GM18505 (cell line): ENCODE measurements at regions not wholly inside any gene's neighbourhood (a gene's known extent, or its start where the extent isn't known, plus 50 kb on each side); places are given as distances from the start of the nearest gene placed in this dataset.
"Not testable (repeated sequence)": the region's sequence is repeated elsewhere in the genome, so short reads cannot be mapped to it uniquely, and the experiment has no call there.

Source experiments
- ATAC-seq: cut with Tn5 transposase; IDR thresholded peaks from one replicate; pipeline ENCODE4 v1.9.1; 2021; ENCODE audit not compliant: unreplicated experiment
- POLR2A ChIP-seq: IDR thresholded peaks from 4 replicates; pipeline ENCODE4 v1.6.1; 2011; ENCODE audit warnings: borderline replicate concordance; ENCODE audit not compliant: insufficient read depth, insufficient read length; ENCODE audit errors: extremely low read depth

DNA sequence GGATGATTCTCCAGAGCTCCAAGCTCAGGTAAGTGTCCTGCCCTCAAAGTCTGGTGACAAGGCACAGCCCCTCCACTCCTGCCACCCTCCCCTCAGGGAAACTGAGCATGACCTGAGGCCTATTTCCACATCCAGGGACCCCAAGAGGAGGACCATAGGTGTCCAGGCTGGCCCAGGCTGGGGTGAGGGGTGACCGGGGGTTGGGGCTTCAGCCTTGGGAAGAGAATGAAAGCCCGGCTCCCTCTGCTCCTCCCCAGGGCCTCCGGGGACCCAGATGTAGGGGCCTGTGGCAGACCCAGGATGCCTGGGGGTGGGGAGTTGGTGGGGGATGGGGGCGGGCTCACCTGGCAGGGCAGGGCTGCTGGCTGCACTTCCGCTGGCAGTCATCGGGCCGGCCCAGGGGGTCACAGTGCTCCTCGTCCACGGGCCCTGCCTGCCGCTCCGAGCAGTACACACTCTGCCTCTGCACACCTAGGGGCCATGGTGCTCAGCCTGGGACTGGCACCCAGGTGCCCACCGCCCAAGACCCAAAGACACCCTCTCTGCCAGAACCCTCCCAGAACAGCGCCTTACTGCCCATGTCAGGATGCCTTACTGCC lies 116.5 kb upstream of the AKAP13 start:
- not testable (repeated sequence) for ATAC-seq

DNA sequence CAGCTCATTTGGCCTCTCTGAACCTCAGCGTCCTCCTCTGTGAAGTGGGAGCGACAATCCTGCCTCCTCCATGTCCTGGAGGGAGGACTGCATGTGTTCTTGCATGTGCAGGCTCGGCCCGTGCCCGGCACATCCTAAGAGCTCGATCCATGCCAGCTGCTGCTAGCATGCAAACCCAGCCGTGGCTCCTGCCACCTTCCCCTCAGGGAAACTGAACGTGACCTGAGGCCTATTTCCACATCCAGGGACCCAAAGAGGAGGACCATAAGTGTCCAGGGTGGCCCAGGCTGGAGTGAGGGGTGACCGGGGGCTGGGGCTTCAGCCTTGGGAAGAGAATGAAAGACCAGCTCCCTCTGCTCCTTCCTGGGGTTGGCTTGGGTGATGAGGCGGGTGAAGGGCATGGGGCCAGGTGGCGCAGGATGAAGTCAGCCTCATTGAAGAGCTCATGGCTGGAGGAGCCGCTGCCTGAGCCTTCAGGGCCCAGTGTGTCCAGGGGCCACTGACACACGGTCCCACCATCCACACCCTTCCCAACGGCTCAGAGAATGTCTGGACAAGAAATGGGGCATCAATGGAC lies 115.7 kb upstream of the AKAP13 start:
- not testable (repeated sequence) for ATAC-seq

DNA sequence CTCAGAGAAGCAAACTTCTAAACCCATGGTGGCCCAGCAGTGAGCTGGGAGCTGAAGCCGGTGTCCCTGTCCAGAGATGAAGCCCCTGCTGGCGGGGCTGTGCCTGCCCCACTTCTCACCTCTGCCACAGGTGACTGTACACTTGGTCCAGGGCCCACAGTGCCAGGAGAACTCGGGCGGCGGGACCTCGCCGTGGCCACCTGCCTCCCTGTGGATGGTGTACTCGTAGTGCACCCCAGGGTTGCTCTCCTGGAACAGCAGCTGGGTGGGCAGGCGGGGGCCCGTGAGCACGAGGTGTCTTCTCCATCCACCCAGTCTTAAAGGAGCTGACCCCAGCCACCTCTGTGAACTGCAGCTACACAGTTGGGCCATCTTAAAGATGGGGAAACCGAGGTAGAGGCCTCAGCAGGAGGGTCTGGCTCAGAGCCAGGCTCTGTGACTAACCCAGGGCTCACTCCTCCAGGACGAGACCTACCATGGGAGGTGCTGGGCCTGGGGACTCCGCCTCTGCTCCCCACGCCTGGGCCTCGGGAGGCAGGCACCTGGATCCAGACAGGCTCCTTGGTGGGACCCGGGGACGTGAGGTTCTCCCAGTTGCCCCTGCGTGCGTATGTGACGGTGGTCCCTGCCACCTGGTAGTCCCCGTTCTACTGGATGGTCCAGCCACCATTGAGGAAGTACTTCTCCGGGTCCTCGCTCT lies 113.1 kb upstream of the AKAP13 start:
- ATAC-seq, result not testable (repeated sequence)

DNA sequence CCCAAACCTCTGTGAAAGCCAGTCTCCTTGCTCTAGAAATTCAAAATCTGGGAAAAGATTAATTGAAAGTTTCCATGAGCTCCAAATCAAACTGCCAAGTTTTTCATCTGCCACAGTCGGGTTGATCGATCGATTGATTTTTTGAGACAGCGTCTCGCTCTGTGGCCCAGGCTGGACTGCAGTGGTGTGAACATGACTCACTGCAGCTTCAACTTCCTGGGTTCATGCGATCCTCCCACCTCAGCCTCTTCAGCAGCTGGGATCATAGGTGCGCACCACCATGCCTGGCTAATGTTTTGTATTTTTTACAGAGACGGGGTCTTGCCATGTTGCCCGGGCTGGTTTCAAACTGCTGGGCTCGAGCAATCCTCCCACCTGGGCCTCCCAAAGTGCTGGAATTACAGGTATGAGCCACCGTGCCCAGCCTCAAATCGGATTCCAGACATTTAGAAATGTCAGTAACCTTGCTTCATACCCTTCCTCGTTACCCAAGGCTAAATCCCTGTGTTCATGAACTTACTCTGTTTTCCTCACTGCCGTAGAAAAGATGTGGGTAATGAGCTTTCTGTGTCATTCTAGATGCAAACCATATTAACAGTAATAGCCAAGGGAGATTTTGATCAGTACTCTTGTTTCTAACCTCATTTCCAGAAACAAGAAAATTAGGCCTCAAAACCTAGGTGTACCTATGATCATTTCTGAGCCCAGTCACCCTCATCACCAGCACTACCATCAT lies 105.9 kb upstream of the AKAP13 start:
- ATAC-seq, result no peak
- TF ChIP-seq POLR2A, result no peak

DNA sequence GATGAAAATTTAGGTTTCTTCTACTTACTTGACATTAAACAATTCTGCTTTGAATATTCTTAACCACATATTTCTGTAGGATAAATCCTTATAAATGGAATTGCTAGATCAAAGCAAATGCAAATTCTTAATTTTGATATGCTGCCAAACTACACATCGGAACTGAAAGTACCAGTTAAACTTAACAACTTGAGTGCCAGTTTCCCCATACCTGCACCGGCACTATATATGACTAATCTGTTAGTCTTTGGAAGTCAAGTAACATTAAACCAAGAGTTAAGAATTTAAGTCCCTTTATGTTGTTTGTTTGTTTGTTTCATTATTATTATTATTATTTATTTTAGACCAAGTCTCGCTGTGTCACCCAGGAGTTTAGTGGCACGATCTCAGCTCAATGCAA lies 103.9 kb upstream of the AKAP13 start:
- no peak for TF ChIP-seq POLR2A

DNA sequence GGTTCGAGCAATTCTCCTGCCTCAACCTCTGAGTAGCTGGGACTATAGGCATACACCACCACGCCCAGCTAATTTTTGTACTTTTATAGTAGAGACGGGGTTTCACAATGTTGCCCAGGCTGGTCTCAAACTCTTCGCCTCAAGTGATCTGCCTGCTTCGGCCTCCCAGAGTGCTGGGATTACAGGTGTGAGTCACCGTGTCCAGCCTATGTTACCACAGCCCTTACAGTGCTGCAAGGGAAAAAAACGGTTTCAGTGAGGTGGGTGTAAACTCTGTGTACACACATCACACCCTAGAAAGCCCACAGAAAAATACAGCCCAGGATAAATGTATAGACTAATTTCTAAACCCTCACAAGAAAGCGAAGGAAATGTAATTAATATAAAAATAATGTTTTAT lies 103.5 kb upstream of the AKAP13 start:
- ATAC-seq, result no peak
- TF ChIP-seq POLR2A, result no peak

More for the DNA sequence above, 103.9 kb upstream of the AKAP13 start:
- no peak for ATAC-seq

DNA sequence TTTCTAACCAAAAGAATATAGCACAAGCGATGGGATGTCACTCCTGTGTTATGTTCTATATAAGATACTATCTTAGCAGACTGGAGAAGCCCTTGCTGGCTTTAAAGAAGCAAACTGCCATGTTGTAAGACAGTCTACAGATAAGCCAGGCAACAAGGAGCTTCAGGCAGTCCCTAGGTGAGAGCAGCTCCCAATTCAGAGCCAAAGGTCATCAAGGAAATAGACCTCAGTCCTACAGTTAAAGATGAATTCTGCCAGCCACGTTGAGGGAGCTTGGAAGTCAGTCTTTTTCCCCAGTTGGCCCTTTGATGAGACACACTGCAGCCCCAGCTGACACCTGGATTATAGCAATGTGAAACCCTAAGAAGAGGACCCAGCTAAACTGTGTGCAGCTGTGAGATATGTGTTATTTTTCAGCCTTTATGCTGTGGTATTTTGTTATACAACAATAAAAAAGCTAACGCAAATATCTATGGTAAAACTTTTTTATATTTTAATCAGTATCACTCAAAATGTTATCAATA lies 102.5 kb upstream of the AKAP13 start:
- TF ChIP-seq POLR2A, result no peak
- no peak for ATAC-seq

DNA sequence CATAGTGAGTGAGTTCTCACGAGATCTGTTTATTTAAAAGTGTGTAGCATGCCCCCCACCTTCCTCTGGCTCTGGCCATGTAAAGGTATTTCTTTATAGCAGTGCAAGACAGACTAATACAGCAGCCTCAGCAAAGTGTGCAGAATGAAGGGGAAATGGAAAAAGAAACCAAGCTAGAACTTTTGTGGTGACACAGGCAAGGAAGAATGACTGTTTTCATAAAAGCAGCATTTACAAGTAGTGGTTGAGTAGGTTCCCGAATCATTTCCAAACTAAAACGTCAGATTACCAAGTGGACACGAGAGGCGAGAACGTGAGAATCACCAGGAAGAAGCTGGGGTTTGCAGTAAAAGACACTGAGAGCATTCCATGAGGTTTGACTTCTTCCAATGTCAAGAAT lies 100.2 kb upstream of the AKAP13 start:
- no peak for ATAC-seq
- TF ChIP-seq POLR2A, result no peak

DNA sequence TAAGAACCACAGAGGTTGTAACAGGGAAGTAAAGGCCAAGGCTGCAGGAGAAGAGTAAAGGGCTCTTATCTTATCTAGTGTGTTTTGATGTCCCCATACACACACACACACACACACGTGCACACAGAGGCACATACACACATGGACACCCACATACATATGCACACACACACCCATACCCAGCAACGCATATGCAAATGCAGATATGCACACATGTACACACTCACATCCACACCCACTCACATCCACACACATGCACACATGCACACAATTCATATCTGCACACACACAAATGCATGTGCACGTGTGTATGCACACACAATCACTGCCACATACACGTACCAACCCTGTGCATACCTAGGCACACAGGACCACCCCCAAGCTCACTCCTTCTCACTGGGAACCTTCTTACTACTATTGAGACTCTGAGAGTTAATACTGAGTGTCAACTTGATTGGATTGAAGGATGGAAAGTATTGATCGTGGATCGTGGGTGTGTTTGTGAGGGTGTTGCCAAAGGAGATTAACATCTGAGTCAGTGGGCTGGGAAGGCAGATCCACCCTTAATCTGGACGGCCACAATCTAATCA lies 99.0 kb upstream of the AKAP13 start:
- no peak for TF ChIP-seq POLR2A
- no peak for ATAC-seq

DNA sequence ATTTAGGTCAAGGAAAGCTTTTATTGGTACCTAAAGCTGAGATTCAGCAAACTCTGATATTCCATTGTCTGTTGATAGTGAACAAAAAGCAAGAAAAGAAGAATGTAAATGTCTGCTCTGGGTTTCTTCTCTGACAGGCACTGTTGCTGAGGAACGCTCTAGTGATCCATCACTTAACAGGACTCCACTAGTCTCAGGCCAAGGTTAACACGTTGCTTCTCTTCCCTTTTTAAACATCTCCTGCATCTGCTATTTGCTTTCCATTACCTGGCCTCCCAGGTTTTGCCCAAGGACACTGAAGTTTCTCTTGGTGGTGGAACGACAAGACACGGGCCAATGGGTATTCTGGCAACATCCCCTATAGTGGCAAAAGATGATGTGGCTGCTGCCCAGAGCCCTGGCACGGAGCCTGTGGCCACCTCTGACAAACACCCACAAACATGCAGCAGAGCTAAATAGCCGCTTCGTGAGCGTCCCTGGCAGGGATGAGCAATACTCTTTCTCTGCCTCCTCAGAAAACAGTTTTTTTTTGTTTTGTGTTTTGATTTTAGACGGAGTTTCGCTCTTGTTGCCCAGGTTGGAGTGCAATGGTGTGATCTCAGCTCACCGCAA lies 97.8 kb upstream of the AKAP13 start:
- no peak for ATAC-seq
- no peak for TF ChIP-seq POLR2A

DNA sequence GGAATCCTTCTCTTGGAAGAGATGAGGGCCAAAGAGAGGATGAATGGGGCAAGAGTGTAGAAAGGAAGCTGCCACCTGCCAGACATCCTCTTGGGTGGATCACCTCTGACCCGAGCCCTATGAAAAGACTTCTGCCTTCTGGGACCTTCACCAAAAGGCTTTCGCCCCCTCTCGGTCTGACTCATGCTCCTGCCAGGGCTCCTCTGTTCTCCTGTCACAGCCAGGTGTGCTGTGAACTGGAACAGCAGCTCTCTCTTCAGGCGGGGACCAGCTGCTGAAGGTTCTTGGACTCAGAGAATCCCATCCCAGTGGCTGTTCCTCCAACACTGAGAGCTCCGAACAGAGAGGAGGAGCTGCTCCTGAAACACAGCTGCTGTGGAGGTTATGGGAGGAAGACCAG lies 96.6 kb upstream of the AKAP13 start:
- ATAC-seq, result peak; percentile 73

DNA sequence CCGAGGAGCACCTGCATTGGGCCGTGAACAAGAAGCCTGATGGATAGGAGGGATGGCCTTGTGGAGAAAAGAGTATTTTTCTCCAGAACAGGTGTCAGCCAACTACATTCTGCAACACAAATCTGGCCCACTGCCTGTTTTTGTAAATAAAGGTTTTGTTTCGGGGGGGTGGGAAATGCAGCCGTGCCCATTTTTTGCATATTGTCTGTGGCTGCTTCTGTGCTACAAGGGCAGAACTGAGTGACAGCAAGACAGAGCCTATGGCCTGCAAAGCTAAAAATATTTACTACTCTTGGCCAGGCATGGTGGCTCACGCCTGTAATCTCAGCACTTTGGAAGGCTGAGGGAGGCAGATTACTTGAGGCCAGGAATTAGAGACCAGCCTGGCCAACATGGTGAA lies 95.9 kb upstream of the AKAP13 start:
- peak; percentile 62 for ATAC-seq
- no peak for TF ChIP-seq POLR2A

DNA sequence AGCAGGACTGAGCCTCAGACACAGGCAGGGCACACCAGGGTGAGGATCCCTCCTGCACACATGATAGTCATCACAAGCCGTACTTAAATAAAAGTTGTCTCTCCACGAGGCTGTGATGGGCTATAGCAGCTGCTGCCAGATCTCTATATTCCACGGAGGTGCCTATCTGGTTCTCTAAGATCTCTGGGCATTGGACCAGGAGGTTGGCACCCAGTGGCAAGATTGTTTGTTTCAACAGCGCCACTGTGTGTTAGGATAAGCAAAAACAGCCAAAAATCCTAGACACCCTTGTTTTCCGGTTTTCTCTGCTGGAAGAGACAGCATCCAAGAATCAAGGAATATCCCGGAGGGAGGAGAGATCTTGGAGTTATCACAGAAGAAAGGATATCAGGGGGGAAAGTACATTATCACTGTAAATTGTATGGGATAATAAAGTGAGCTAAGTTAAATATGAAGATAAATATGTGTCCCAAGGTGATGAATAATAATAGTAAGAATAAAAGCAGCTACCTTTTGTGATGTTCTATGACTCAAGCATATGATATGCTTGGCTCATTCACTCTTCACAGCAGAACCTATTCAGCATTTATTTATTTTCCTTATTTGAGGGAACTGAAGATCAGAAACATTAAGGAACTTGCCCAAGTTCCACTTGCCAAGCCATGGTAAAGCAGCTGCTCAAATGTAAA lies 90.6 kb upstream of the AKAP13 start:
- no peak for TF ChIP-seq POLR2A
- no peak for ATAC-seq

DNA sequence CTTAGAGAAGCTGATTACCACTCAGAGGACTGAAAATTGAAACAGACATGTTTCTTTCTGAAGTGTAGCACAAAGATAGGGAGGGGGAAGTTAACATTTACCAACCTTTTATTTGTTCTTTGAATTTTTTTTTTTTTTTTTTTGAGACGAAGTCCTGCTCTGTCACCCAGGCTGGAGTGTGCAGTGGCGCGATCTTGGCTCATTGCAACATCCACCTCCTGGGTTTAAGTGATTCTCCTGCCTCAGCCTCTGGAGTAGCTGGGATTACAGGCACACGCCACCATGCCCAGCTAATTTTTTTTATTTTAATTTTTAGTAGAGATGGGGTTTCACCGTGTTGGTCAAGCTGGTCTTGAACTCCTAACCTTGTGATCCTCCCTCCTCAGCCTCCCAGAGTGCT lies 87.8 kb upstream of the AKAP13 start:
- not testable (repeated sequence) for ATAC-seq
